ENCODE measurements at regions not wholly inside any gene's neighbourhood (a gene's known extent, or its start where the extent isn't known, plus 50 kb on each side); places are given as distances from the start of the nearest gene placed in this dataset.
"Not testable (repeated sequence)": the region's sequence is repeated elsewhere in the genome, so short reads cannot be mapped to it uniquely, and the experiment has no call there.

- H3K36me3 ChIP-seq (ENCODE audit: control insufficient read depth in 2 of 2, insufficient read depth in 2 of 2, low read length in 1 of 2) = no peaks in the 10 kb centered on the region
- H3K9me3 ChIP-seq (ENCODE audit: control insufficient read depth in 2 of 2, insufficient read depth in 1 of 2, low read depth in 1 of 2, low read length in 1 of 2) = no peaks in the 10 kb centered on the region
- 90 to 92% methylated on average over 5 of the region's 5 CpGs for WGBS, 2 donors
- H3K4me3 ChIP-seq (ENCODE audit: low read depth in 1 of 2, low read length in 2 of 2) = no peak overlapping the region
- no peak overlapping the region for H3K27ac ChIP-seq (ENCODE audit: low read depth in 2 of 2, low read length in 1 of 2)
- H3K4me1 ChIP-seq (ENCODE audit: control insufficient read depth in 2 of 2, insufficient read depth in 2 of 2, low read length in 1 of 2) = no peaks in the 10 kb centered on the region
- H3K27me3 ChIP-seq (ENCODE audit: control insufficient read depth in 1 of 2, insufficient read depth in 2 of 2, low read length in 2 of 2) = no peaks in the 10 kb centered on the region
These were observed 57.3 kb upstream of the NOVA1 start for GRCh38 chr14:26655128-26655527.

- no peak overlapping the region for H3K4me3 ChIP-seq (ENCODE audit: low read depth in 1 of 2, low read length in 2 of 2)
- H3K9me3 ChIP-seq (ENCODE audit: control insufficient read depth in 2 of 2, insufficient read depth in 1 of 2, low read depth in 1 of 2, low read length in 1 of 2) = no peaks in the 10 kb centered on the region
- no peaks in the 10 kb centered on the region for H3K4me1 ChIP-seq (ENCODE audit: control insufficient read depth in 2 of 2, insufficient read depth in 2 of 2, low read length in 1 of 2)
- H3K36me3 ChIP-seq (ENCODE audit: control insufficient read depth in 2 of 2, insufficient read depth in 2 of 2, low read length in 1 of 2) = no peaks in the 10 kb centered on the region
- no peaks in the 10 kb centered on the region for H3K27me3 ChIP-seq (ENCODE audit: control insufficient read depth in 1 of 2, insufficient read depth in 2 of 2, low read length in 2 of 2)
- H3K27ac ChIP-seq (ENCODE audit: low read depth in 2 of 2, low read length in 1 of 2) = no peak overlapping the region
- 33 to 42% methylated on average over 1 of the region's 1 CpG for WGBS, 2 donors
These were observed 65.7 kb upstream of the NOVA1 start for GRCh38 chr14:26663506-26663905.

GRCh38 chr14:26678732-26679420, 81.0 kb upstream of the NOVA1 start:
- H3K4me1 ChIP-seq (ENCODE audit: control insufficient read depth in 2 of 2, insufficient read depth in 2 of 2, low read length in 1 of 2); H3K27me3 ChIP-seq (ENCODE audit: control insufficient read depth in 1 of 2, insufficient read depth in 2 of 2, low read length in 2 of 2); H3K27ac ChIP-seq (ENCODE audit: low read depth in 2 of 2, low read length in 1 of 2); H3K9me3 ChIP-seq (ENCODE audit: control insufficient read depth in 2 of 2, insufficient read depth in 1 of 2, low read depth in 1 of 2, low read length in 1 of 2); H3K4me3 ChIP-seq (ENCODE audit: low read depth in 1 of 2, low read length in 2 of 2); H3K36me3 ChIP-seq (ENCODE audit: control insufficient read depth in 2 of 2, insufficient read depth in 2 of 2, low read length in 1 of 2): not testable (repeated sequence)
- WGBS, 2 donors = 87 to 94% methylated on average over 21 to 28 of the region's 31 CpGs

- no peak overlapping the region for H3K4me3 ChIP-seq (ENCODE audit: low read depth in 1 of 2, low read length in 2 of 2)
- 93 to 100% methylated on average over 1 of the region's 1 CpG for WGBS, 2 donors
- H3K27me3 ChIP-seq (ENCODE audit: control insufficient read depth in 1 of 2, insufficient read depth in 2 of 2, low read length in 2 of 2) = no peaks in the 10 kb centered on the region
- no peak overlapping the region for H3K27ac ChIP-seq (ENCODE audit: low read depth in 2 of 2, low read length in 1 of 2)
- peaks cover 0 to 2% of the 10 kb centered on the region in 2 donors for H3K9me3 ChIP-seq (ENCODE audit: control insufficient read depth in 2 of 2, insufficient read depth in 1 of 2, low read depth in 1 of 2, low read length in 1 of 2)
- H3K4me1 ChIP-seq (ENCODE audit: control insufficient read depth in 2 of 2, insufficient read depth in 2 of 2, low read length in 1 of 2) = no peaks in the 10 kb centered on the region
- H3K36me3 ChIP-seq (ENCODE audit: control insufficient read depth in 2 of 2, insufficient read depth in 2 of 2, low read length in 1 of 2) = no peaks in the 10 kb centered on the region
These were observed 87.6 kb upstream of the NOVA1 start for GRCh38 chr14:26685401-26685800.

GRCh38 chr14:26687301-26687837, 89.5 kb upstream of the NOVA1 start:
- Histone ChIP-seq H3K27me3 (ENCODE audit: control insufficient read depth in 1 of 2, insufficient read depth in 2 of 2, low read length in 2 of 2) (no peaks in the 10 kb centered on the region), H3K36me3 (ENCODE audit: control insufficient read depth in 2 of 2, insufficient read depth in 2 of 2, low read length in 1 of 2) (no peaks in the 10 kb centered on the region)
- 50 to 73% methylated on average over 2 of the region's 2 CpGs for WGBS, 2 donors

GRCh38 chr14:26694521-26694920, 96.7 kb upstream of the NOVA1 start:
- Histone ChIP-seq H3K4me3 (ENCODE audit: low read depth in 1 of 2, low read length in 2 of 2) (no peak overlapping the region), H3K9me3 (ENCODE audit: control insufficient read depth in 2 of 2, insufficient read depth in 1 of 2, low read depth in 1 of 2, low read length in 1 of 2) (no peaks in the 10 kb centered on the region), H3K36me3 (ENCODE audit: control insufficient read depth in 2 of 2, insufficient read depth in 2 of 2, low read length in 1 of 2) (no peaks in the 10 kb centered on the region), H3K4me1 (ENCODE audit: control insufficient read depth in 2 of 2, insufficient read depth in 2 of 2, low read length in 1 of 2) (no peaks in the 10 kb centered on the region), H3K27me3 (ENCODE audit: control insufficient read depth in 1 of 2, insufficient read depth in 2 of 2, low read length in 2 of 2) (no peaks in the 10 kb centered on the region), H3K27ac (ENCODE audit: low read depth in 2 of 2, low read length in 1 of 2) (no peak overlapping the region)

More at GRCh38 chr14:26687301-26687837, 89.5 kb upstream of the NOVA1 start:
- Histone ChIP-seq H3K4me1 (ENCODE audit: control insufficient read depth in 2 of 2, insufficient read depth in 2 of 2, low read length in 1 of 2) (no peaks in the 10 kb centered on the region), H3K4me3 (ENCODE audit: low read depth in 1 of 2, low read length in 2 of 2) (no peak overlapping the region), H3K27ac (ENCODE audit: low read depth in 2 of 2, low read length in 1 of 2) (no peak overlapping the region), H3K9me3 (ENCODE audit: control insufficient read depth in 2 of 2, insufficient read depth in 1 of 2, low read depth in 1 of 2, low read length in 1 of 2) (peaks cover 0 to 2% of the 10 kb centered on the region in 2 donors)

- no peaks in the 10 kb centered on the region for H3K9me3 ChIP-seq (ENCODE audit: control insufficient read depth in 2 of 2, insufficient read depth in 1 of 2, low read depth in 1 of 2, low read length in 1 of 2)
- 45 to 46% methylated on average over 4 of the region's 4 CpGs for WGBS, 2 donors
- no peaks in the 10 kb centered on the region for H3K36me3 ChIP-seq (ENCODE audit: control insufficient read depth in 2 of 2, insufficient read depth in 2 of 2, low read length in 1 of 2)
- H3K4me1 ChIP-seq (ENCODE audit: control insufficient read depth in 2 of 2, insufficient read depth in 2 of 2, low read length in 1 of 2) = no peaks in the 10 kb centered on the region
- H3K4me3 ChIP-seq (ENCODE audit: low read depth in 1 of 2, low read length in 2 of 2) = no peak overlapping the region
- H3K27ac ChIP-seq (ENCODE audit: low read depth in 2 of 2, low read length in 1 of 2) = no peak overlapping the region
- no peaks in the 10 kb centered on the region for H3K27me3 ChIP-seq (ENCODE audit: control insufficient read depth in 1 of 2, insufficient read depth in 2 of 2, low read length in 2 of 2)
These were observed 104.9 kb upstream of the NOVA1 start for GRCh38 chr14:26702721-26703230.

- Histone ChIP-seq H3K27me3 (ENCODE audit: control insufficient read depth in 1 of 2, insufficient read depth in 2 of 2, low read length in 2 of 2) (no peaks in the 10 kb centered on the region), H3K9me3 (ENCODE audit: control insufficient read depth in 2 of 2, insufficient read depth in 1 of 2, low read depth in 1 of 2, low read length in 1 of 2) (no peaks in the 10 kb centered on the region), H3K27ac (ENCODE audit: low read depth in 2 of 2, low read length in 1 of 2) (no peak overlapping the region), H3K4me1 (ENCODE audit: control insufficient read depth in 2 of 2, insufficient read depth in 2 of 2, low read length in 1 of 2) (no peaks in the 10 kb centered on the region), H3K36me3 (ENCODE audit: control insufficient read depth in 2 of 2, insufficient read depth in 2 of 2, low read length in 1 of 2) (no peaks in the 10 kb centered on the region), H3K4me3 (ENCODE audit: low read depth in 1 of 2, low read length in 2 of 2) (no peak overlapping the region)
- 63 to 81% methylated on average over 2 of the region's 2 CpGs for WGBS, 2 donors
These were observed 106.0 kb upstream of the NOVA1 start for GRCh38 chr14:26703686-26704366.

GRCh38 chr14:26707234-26707633, 109.4 kb upstream of the NOVA1 start:
- WGBS, 2 donors = 78 to 83% methylated on average over 3 of the region's 3 CpGs
- H3K27me3 ChIP-seq (ENCODE audit: control insufficient read depth in 1 of 2, insufficient read depth in 2 of 2, low read length in 2 of 2) = no peaks in the 10 kb centered on the region
- no peak overlapping the region for H3K4me3 ChIP-seq (ENCODE audit: low read depth in 1 of 2, low read length in 2 of 2)
- H3K27ac ChIP-seq (ENCODE audit: low read depth in 2 of 2, low read length in 1 of 2) = no peak overlapping the region
- H3K9me3 ChIP-seq (ENCODE audit: control insufficient read depth in 2 of 2, insufficient read depth in 1 of 2, low read depth in 1 of 2, low read length in 1 of 2) = no peaks in the 10 kb centered on the region
- no peaks in the 10 kb centered on the region for H3K36me3 ChIP-seq (ENCODE audit: control insufficient read depth in 2 of 2, insufficient read depth in 2 of 2, low read length in 1 of 2)
- H3K4me1 ChIP-seq (ENCODE audit: control insufficient read depth in 2 of 2, insufficient read depth in 2 of 2, low read length in 1 of 2) = no peaks in the 10 kb centered on the region

Measured in esophagus (tissue), 2 donors.